Spleen (tissue), 7 donors: ENCODE measurements at regions not wholly inside any gene's neighbourhood (a gene's known extent, or its start where the extent isn't known, plus 50 kb on each side); places are given as distances from the start of the nearest gene placed in this dataset.

ENCODE experiments used
- POLR2A ChIP-seq, 3 donors: fragments of 450-650 bp; IDR thresholded peaks; one replicate each; pipeline ENCODE4 v1.5.1; 2017; ENCODE audit warnings: antibody characterized with exemption in 3 of 3, mild to moderate bottlenecking in 1 of 3
- POLR2AphosphoS5 ChIP-seq, 3 donors: sonication (generic); formaldehyde crosslinking; IDR thresholded peaks; one replicate each; pipeline ENCODE4 v1.5.1; 2017; ENCODE audit warnings: antibody characterized with exemption in 3 of 3
- TF ChIP-seq, protein P1 (sequence below), 11 experiments: fragments of 200-600 bp in 7 of 11; fragments of 450-650 bp in 4 of 11; sonication (generic) in 4 of 11; IDR thresholded peaks in 8 of 11; conservative IDR thresholded peaks in 3 of 11; 1 replicate in 7 of 11; 2 replicates in 4 of 11; pipeline versions ENCODE4 v1.4.0 to v1.8.0; 2016 to 2021; ENCODE audit warnings: antibody characterized with exemption in 11 of 11, inconsistent platforms in 4 of 11, mild to moderate bottlenecking in 1 of 11
- donor health status: DM: no; HTN: no; CAD: no; lungs with moderate emphysema.
- donor health status: DM: no; HTN: no; CAD: no.
- donor health status: DM: no; HTN: no; CAD: no.

DNA sequence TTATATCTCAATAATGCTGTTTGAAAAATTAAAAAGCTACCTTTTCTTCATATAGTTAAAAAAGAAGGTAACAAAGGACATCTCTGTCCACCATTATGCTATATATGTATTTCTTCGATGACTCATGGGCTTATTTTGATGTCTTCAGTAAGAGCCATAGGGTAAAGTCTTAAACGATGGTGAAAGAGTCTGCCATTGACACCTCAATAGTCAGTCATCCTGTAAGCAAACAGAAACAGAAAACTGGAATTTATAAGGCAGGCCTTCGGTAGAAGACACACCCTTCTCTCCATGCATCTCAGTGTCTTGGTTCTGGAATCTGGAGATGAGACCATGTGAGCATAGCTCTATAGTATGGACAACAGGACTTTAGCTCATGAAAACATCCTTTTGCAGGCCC is 87.0 kb upstream of the ZNF462 start:
- TF ChIP-seq POLR2A (IDR thresholded peaks at IDR 0.05) (no peak), POLR2AphosphoS5 (IDR thresholded peaks at IDR 0.05) (no peak)
- TF ChIP-seq, protein P1, sequence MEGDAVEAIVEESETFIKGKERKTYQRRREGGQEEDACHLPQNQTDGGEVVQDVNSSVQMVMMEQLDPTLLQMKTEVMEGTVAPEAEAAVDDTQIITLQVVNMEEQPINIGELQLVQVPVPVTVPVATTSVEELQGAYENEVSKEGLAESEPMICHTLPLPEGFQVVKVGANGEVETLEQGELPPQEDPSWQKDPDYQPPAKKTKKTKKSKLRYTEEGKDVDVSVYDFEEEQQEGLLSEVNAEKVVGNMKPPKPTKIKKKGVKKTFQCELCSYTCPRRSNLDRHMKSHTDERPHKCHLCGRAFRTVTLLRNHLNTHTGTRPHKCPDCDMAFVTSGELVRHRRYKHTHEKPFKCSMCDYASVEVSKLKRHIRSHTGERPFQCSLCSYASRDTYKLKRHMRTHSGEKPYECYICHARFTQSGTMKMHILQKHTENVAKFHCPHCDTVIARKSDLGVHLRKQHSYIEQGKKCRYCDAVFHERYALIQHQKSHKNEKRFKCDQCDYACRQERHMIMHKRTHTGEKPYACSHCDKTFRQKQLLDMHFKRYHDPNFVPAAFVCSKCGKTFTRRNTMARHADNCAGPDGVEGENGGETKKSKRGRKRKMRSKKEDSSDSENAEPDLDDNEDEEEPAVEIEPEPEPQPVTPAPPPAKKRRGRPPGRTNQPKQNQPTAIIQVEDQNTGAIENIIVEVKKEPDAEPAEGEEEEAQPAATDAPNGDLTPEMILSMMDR (IDR thresholded peaks at IDR 0.05 in 8 of 11, conservative IDR thresholded peaks at IDR 0.05 in 3 of 11): no peak
